Trophoblast cell (in vitro differentiated cells and primary cell): ENCODE measurements at regions not wholly inside any gene's neighbourhood (a gene's known extent, or its start where the extent isn't known, plus 50 kb on each side); places are given as distances from the start of the nearest gene placed in this dataset.

Experiments
- DNase-seq, 2 donors: peaks; one replicate each; pipeline ENCODE4 v3.0.0-alpha.2; 2016
- H2AFZ ChIP-seq: 2 replicates; pipeline ENCODE4 v1.6.1; 2013; ENCODE audit warnings: low read length, moderate library complexity, mild to moderate bottlenecking; ENCODE audit not compliant: insufficient read depth, poor library complexity
- H2AK5ac ChIP-seq: 2 replicates; pipeline ENCODE4 v1.6.1; 2013; ENCODE audit warnings: mild to moderate bottlenecking, low read length
- H2BK120ac ChIP-seq: 2 replicates; pipeline ENCODE4 v1.6.1; 2013; ENCODE audit warnings: low read length, mild to moderate bottlenecking, moderate library complexity; ENCODE audit not compliant: insufficient read depth, poor library complexity
- H2BK12ac ChIP-seq: 2 replicates; pipeline ENCODE4 v1.6.1; 2013; ENCODE audit warnings: mild to moderate bottlenecking, low read length, moderate library complexity
- H2BK5ac ChIP-seq: 2 replicates; pipeline ENCODE4 v1.6.1; 2013; ENCODE audit warnings: low read length, low read depth, moderate library complexity, mild to moderate bottlenecking; ENCODE audit not compliant: poor library complexity
- H3K14ac ChIP-seq: 2 replicates; pipeline ENCODE4 v1.6.1; 2013; ENCODE audit warnings: mild to moderate bottlenecking, low read length
- H3K18ac ChIP-seq: 2 replicates; pipeline ENCODE4 v1.6.1; 2013; ENCODE audit warnings: mild to moderate bottlenecking, low read length
- H3K23ac ChIP-seq: 2 replicates; pipeline ENCODE4 v1.6.1; 2013; ENCODE audit warnings: low read length
- H3K27ac ChIP-seq: 2 replicates; pipeline ENCODE4 v1.5.1; 2013; ENCODE audit warnings: low read depth, mild to moderate bottlenecking, inconsistent platforms, low read length, moderate library complexity
- H3K27me3 ChIP-seq: 2 replicates; pipeline ENCODE4 v1.6.1; 2013; ENCODE audit warnings: inconsistent platforms, mild to moderate bottlenecking, low read length, moderate library complexity; ENCODE audit not compliant: insufficient read depth
- H3K36me3 ChIP-seq, 2 experiments: 1 replicate in 1 of 2; 2 replicates in 1 of 2; pipeline ENCODE4 v1.6.1; 2013; ENCODE audit warnings: low read length in 2 of 2, mild to moderate bottlenecking in 2 of 2, moderate library complexity in 1 of 2; ENCODE audit not compliant: insufficient read depth in 2 of 2, control insufficient read depth in 1 of 2
- H3K4ac ChIP-seq: 2 replicates; pipeline ENCODE4 v1.6.1; 2013; ENCODE audit warnings: low read depth, mild to moderate bottlenecking, low read length, moderate library complexity
- H3K4me1 ChIP-seq, 2 experiments: 1 replicate in 1 of 2; 2 replicates in 1 of 2; pipeline ENCODE4 v1.6.1; 2013; ENCODE audit warnings: low read length in 2 of 2, mild to moderate bottlenecking in 2 of 2, moderate library complexity in 1 of 2; ENCODE audit not compliant: insufficient read depth in 2 of 2, control insufficient read depth in 1 of 2
- H3K4me2 ChIP-seq: 2 replicates; pipeline ENCODE4 v1.6.1; 2013; ENCODE audit warnings: inconsistent platforms, mild to moderate bottlenecking, low read length, moderate library complexity
- H3K4me3 ChIP-seq: 2 replicates; pipeline ENCODE4 v1.5.1; 2013; ENCODE audit warnings: mild to moderate bottlenecking, low read depth, low read length, inconsistent platforms
- H3K79me1 ChIP-seq: one replicate; pipeline ENCODE4 v1.6.1; 2013; ENCODE audit warnings: low read length
- H3K79me2 ChIP-seq: 2 replicates; pipeline ENCODE4 v1.6.1; 2013; ENCODE audit warnings: low read length, mild to moderate bottlenecking; ENCODE audit not compliant: control insufficient read depth, insufficient read depth, poor library complexity
- H3K9ac ChIP-seq: 2 replicates; pipeline ENCODE4 v1.6.1; 2013; ENCODE audit warnings: mild to moderate bottlenecking, low read length
- H3K9me3 ChIP-seq: 2 replicates; pipeline ENCODE4 v1.6.1; 2013; ENCODE audit warnings: low read depth, mild to moderate bottlenecking, control low read depth, inconsistent platforms, low read length; ENCODE audit not compliant: insufficient read depth
- H4K12ac ChIP-seq: 2 replicates; pipeline ENCODE4 v1.6.1; 2013; ENCODE audit warnings: low read depth, mild to moderate bottlenecking, low read length, moderate library complexity
- H4K8ac ChIP-seq: 2 replicates; pipeline ENCODE4 v1.6.1; 2013; ENCODE audit warnings: low read depth, mild to moderate bottlenecking, low read length, moderate library complexity
- H4K91ac ChIP-seq: one replicate; pipeline ENCODE4 v1.6.1; 2013; ENCODE audit warnings: low read depth, mild to moderate bottlenecking, low read length, moderate library complexity
- WGBS: extraction: QIAGEN DNeasy Blood & Tissue Kit; methylation state at CpG from one replicate; pipeline ENCODE4 v1.1.7; 2013; ENCODE audit warnings: missing lambda C conversion rate; ENCODE audit not compliant: insufficient read length, insufficient coverage; ENCODE audit errors: extremely low coverage; 5-methylcytosine and 5-hydroxymethylcytosine counted together

DNA sequence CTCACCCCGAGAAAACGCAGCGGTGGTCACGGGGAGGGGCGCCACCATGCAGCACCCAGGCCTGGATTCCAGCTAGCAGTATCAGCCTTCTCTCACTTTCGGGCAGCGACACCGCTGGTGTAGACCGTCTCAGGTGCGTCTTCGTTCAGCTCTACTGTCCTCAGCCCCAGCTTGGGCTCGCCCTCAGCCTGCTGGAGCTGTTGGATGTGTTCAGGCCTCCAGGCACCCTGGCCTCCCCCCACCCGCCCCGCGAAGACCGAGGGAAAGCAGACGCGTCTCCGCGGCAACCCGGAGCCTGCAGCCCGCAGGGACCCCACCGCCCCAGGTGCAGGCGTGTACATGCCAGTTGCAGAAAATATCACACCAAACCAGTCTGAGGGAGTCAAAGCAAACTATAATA lies 60.8 kb upstream of the CARMIL1 start:
- Histone ChIP-seq H3K4ac (peak overlapping the region; percentile 61), H4K8ac (peak overlapping the region; percentile 85), H3K4me2 (no peak overlapping the region), H3K79me1 (peaks cover 30% of the 10 kb centered on the region), H3K27ac (peak overlapping the region; percentile 80), H3K79me2 (peaks cover 3% of the 10 kb centered on the region), H3K36me3 (no peaks in the 10 kb centered on the region), H4K91ac (peak overlapping the region; percentile 98), H2BK12ac (peak overlapping the region; percentile 90), H2AK5ac (peak overlapping the region; percentile 91), H2AFZ (peak overlapping the region; percentile 30), H3K9ac (no peak overlapping the region), H4K12ac (peak overlapping the region; percentile 95), H3K14ac (peak overlapping the region; percentile 77), H3K9me3 (no peaks in the 10 kb centered on the region), H3K18ac (peak overlapping the region; percentile 76), H3K27me3 (no peaks in the 10 kb centered on the region), H3K23ac (no peak overlapping the region), H3K4me1 (peaks cover 22 to 25% of the 10 kb centered on the region in 2 experiments), H2BK120ac (peak overlapping the region; percentile 92), H2BK5ac (peak overlapping the region; percentile 95), H3K4me3 (no peak overlapping the region)
- WGBS: no CpG with 5 or more reads among the region's 24 CpGs
- DNase-seq: peak; percentile 97 to 98

DNA sequence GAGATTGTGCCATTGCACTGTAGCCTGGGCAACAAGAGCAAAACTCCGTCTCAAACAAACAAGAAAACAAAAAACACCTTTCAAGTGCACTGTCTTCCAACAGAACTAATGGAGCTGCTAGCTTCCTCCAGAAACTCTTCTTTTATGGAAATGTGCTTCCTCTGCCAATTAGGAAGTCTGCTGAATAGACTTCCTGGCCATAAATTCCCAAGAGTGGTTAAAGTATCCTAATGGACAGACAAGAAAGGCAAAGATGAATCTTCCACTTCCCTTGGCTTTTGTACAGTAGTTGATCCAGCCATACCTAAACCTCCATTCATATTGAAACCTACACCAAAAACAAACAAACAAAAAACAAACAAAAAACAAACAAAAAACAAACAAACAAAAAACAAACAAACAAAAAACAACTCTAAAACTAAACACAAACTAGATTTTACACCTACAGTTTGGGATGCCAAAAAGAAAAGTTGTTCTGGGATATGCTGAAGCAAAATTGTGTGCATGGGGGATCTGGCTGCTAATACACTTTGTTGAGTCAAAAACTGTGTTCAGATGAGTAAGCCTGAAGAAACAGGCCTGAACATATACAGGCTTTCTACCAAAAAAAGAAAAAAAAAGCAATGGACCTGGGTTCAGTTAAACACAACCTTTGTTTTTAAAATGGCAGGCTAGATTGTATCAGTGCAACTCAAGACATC lies 59.8 kb upstream of the CARMIL1 start:
- H3K27ac ChIP-seq: peak overlapping the region; percentile 80
- H3K4ac ChIP-seq: no peak overlapping the region
- H3K9ac ChIP-seq: no peak overlapping the region
- peak overlapping the region; percentile 46 for H3K18ac ChIP-seq
- peak overlapping the region; percentile 50 for H4K8ac ChIP-seq
- H3K27me3 ChIP-seq: no peaks in the 10 kb centered on the region
- H3K4me3 ChIP-seq: no peak overlapping the region
- H4K91ac ChIP-seq: peak overlapping the region; percentile 63
- peak overlapping the region; percentile 68 for H3K14ac ChIP-seq
- DNase-seq: peak in 1 of 2 donors; percentile 52
- H2BK5ac ChIP-seq: peak overlapping the region; percentile 45
- no CpG with 5 or more reads among the region's 1 CpG for WGBS
- H3K79me2 ChIP-seq: peaks cover 3% of the 10 kb centered on the region
- no peaks in the 10 kb centered on the region for H3K36me3 ChIP-seq
- no peak overlapping the region for H2AK5ac ChIP-seq
- peak overlapping the region; percentile 51 for H2BK12ac ChIP-seq
- no peak overlapping the region for H2AFZ ChIP-seq
- no peak overlapping the region for H4K12ac ChIP-seq
- peak overlapping the region; percentile 86 for H2BK120ac ChIP-seq
- H3K79me1 ChIP-seq: peaks cover 33% of the 10 kb centered on the region
- no peaks in the 10 kb centered on the region for H3K9me3 ChIP-seq
- H3K4me1 ChIP-seq: peaks cover 22 to 29% of the 10 kb centered on the region in 2 experiments
- no peak overlapping the region for H3K23ac ChIP-seq
- H3K4me2 ChIP-seq: no peak overlapping the region

DNA sequence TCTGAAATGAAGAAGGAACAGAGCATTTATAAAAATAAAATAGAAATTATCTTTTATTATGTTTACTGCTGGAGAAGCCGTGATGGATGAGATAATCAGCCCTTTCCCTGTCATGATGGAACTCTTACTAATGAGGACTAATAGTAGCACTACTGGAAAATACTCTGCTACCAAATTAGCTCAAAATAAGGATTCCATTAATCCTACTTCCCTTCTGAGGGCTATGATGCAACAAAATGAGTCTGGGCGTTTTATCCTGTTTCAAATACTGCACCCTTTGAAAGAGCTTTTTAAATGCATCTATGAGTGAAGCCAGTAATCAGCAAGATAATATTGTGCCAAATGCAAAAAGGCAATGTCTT lies 59.3 kb upstream of the CARMIL1 start:
- Histone ChIP-seq H2BK120ac (no peak overlapping the region), H3K27ac (peak overlapping the region; percentile 80), H3K79me2 (peaks cover 3% of the 10 kb centered on the region), H3K79me1 (peaks cover 33% of the 10 kb centered on the region), H4K91ac (no peak overlapping the region), H2AFZ (no peak overlapping the region), H2AK5ac (no peak overlapping the region), H3K4me1 (peaks cover 22 to 29% of the 10 kb centered on the region in 2 experiments), H3K4ac (no peak overlapping the region), H3K27me3 (no peaks in the 10 kb centered on the region), H4K8ac (no peak overlapping the region), H4K12ac (no peak overlapping the region), H3K14ac (no peak overlapping the region), H3K4me2 (no peak overlapping the region), H3K36me3 (no peaks in the 10 kb centered on the region), H2BK12ac (no peak overlapping the region), H3K18ac (no peak overlapping the region), H2BK5ac (no peak overlapping the region), H3K9me3 (no peaks in the 10 kb centered on the region), H3K9ac (no peak overlapping the region), H3K4me3 (no peak overlapping the region), H3K23ac (no peak overlapping the region)
- no peak for DNase-seq
- no CpG with 5 or more reads among the region's 2 CpGs for WGBS

DNA sequence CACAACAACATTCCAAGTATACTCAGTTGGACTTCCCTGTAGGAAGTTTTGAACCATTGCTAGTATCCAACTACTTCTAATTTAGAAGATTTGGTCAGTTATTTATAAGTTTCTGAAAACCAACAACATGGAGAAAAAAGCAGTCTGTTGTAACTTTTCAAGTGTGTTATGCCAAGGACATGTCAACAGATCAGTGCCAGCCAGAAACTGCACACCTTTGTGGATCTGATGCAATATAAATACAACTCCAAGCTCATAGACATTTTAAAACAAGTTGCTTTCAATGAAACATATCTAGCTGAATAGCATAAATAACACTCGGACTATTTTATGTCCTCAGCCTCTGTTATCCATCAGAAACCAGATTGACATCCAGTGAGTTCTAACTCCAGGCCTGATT lies 58.3 kb upstream of the CARMIL1 start:
- Histone ChIP-seq H4K12ac (no peak overlapping the region), H2BK12ac (no peak overlapping the region), H3K14ac (no peak overlapping the region), H3K36me3 (no peaks in the 10 kb centered on the region), H3K23ac (no peak overlapping the region), H2BK120ac (no peak overlapping the region), H3K4me1 (peaks cover 22 to 25% of the 10 kb centered on the region in 2 experiments), H3K79me1 (peaks cover 25% of the 10 kb centered on the region), H3K27me3 (no peaks in the 10 kb centered on the region), H4K91ac (no peak overlapping the region), H3K79me2 (peaks cover 3% of the 10 kb centered on the region), H3K18ac (no peak overlapping the region), H3K4ac (no peak overlapping the region), H3K27ac (no peak overlapping the region), H3K9ac (no peak overlapping the region), H3K9me3 (no peaks in the 10 kb centered on the region), H2BK5ac (peak overlapping the region; percentile 38), H4K8ac (no peak overlapping the region), H2AK5ac (no peak overlapping the region), H3K4me3 (no peak overlapping the region), H3K4me2 (no peak overlapping the region), H2AFZ (no peak overlapping the region)
- WGBS: no CpG with 5 or more reads among the region's 1 CpG
- no peak for DNase-seq
